ENCODE measurements at regions not wholly inside any gene's neighbourhood (a gene's known extent, or its start where the extent isn't known, plus 50 kb on each side); places are given as distances from the start of the nearest gene placed in this dataset.
"Not testable (repeated sequence)": the region's sequence is repeated elsewhere in the genome, so short reads cannot be mapped to it uniquely, and the experiment has no call there.

- DNase-seq (ENCODE audit: low read depth), result peak; percentile 46
Measured at GRCh38 chr7:81887098-81888090, 117.5 kb upstream of the HGF start.

- no peak for DNase-seq (ENCODE audit: low read depth)
Measured at GRCh38 chr7:81886211-81886764, 116.4 kb upstream of the HGF start.

- no peak for DNase-seq (ENCODE audit: low read depth)
Measured at GRCh38 chr7:81884817-81885216, 115.0 kb upstream of the HGF start.

GRCh38 chr7:81883801-81884393 lies 114.0 kb upstream of the HGF start:
- no peak for DNase-seq (ENCODE audit: low read depth)

GRCh38 chr7:81882086-81882485 lies 112.2 kb upstream of the HGF start:
- DNase-seq (ENCODE audit: low read depth), result peak; percentile 62

- DNase-seq (ENCODE audit: low read depth), result no peak
Measured at GRCh38 chr7:81877890-81878289, 108.0 kb upstream of the HGF start.

GRCh38 chr7:81873559-81873958 lies 103.7 kb upstream of the HGF start:
- DNase-seq (ENCODE audit: low read depth), result peak; percentile 20

GRCh38 chr7:81871606-81872265 lies 101.9 kb upstream of the HGF start:
- DNase-seq (ENCODE audit: low read depth), result no peak

- DNase-seq (ENCODE audit: low read depth), result no peak
Measured at GRCh38 chr7:81870608-81871007, 100.8 kb upstream of the HGF start.

GRCh38 chr7:81869670-81870069 lies 99.8 kb upstream of the HGF start:
- DNase-seq (ENCODE audit: low read depth), result no peak

- DNase-seq (ENCODE audit: low read depth), result no peak
Measured at GRCh38 chr7:81865754-81866153, 95.9 kb upstream of the HGF start.

GRCh38 chr7:81859433-81859832 lies 89.6 kb upstream of the HGF start:
- DNase-seq (ENCODE audit: low read depth), result no peak

GRCh38 chr7:81858820-81859219 lies 89.0 kb upstream of the HGF start:
- peak; percentile 40 for DNase-seq (ENCODE audit: low read depth)

GRCh38 chr7:81857385-81857784 lies 87.5 kb upstream of the HGF start:
- DNase-seq (ENCODE audit: low read depth), result peak; percentile 50

- no peak for DNase-seq (ENCODE audit: low read depth)
Measured at GRCh38 chr7:81854518-81854917, 84.7 kb upstream of the HGF start.

GRCh38 chr7:81852701-81853100 lies 82.9 kb upstream of the HGF start:
- DNase-seq (ENCODE audit: low read depth), result no peak

- no peak for DNase-seq (ENCODE audit: low read depth)
Measured at GRCh38 chr7:81851413-81851812, 81.6 kb upstream of the HGF start.

GRCh38 chr7:81846398-81846797 lies 76.6 kb upstream of the HGF start:
- peak; percentile 93 for DNase-seq (ENCODE audit: low read depth)

- DNase-seq (ENCODE audit: low read depth), result peak; percentile 64
Measured at GRCh38 chr7:81845744-81846241, 75.9 kb upstream of the HGF start.

GRCh38 chr7:81843657-81844056 lies 73.8 kb upstream of the HGF start:
- not testable (repeated sequence) for DNase-seq (ENCODE audit: low read depth)

- DNase-seq (ENCODE audit: low read depth), result no peak
Measured at GRCh38 chr7:81842361-81842760, 72.5 kb upstream of the HGF start.

GRCh38 chr7:81839708-81840369 lies 70.0 kb upstream of the HGF start:
- no peak for DNase-seq (ENCODE audit: low read depth)
